ENCODE measurements at regions not wholly inside any gene's neighbourhood (a gene's known extent, or its start where the extent isn't known, plus 50 kb on each side); places are given as distances from the start of the nearest gene placed in this dataset.

DNA sequence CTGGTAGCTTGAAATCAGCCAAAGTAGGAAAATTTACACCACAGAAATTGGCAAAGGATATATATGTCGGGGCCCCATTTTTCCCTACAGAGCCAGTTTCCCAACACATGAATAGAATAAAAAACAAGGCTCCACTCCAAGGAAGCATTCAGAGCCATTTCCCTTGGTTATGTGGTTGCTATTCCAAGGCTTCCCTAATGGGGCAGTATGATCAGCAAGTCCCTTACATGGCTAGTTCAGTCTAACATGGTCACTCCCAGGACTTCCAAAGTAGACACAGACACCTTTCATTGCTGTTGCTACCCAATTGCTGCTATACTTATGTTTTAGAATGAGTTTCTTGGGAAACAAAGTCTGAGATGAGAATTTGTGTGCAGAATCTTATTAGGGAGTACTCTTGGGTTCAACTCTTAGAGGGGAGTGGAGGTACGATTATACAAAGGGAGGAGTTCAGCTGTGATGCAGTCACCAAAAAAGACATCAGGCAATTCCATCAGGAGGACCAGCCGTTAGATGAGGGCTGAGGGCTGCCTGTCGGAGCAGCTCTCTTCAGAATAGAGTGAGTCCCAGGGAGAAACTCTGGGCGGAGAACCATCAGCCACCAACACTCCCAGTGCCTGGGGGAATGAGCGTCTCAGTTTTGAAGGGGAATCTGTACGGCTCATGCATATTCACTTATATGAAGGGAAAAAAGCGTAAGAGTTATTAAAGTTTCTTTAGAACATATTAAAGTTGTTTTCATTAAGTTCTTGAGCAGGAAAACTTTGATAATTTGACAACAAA, 92.9 kb downstream of the C21orf91 start:
- Histone ChIP-seq H3K9ac (no peak overlapping the region), H3K79me2 (ENCODE audit: insufficient read depth, low read depth) (no peaks in the 10 kb centered on the region), H3K27me3 (ENCODE audit: insufficient read depth, low read depth) (no peaks in the 10 kb centered on the region), H2AFZ (ENCODE audit: low read depth) (no peak overlapping the region), H3K4me3 (IDR thresholded peaks at IDR 0.05; ENCODE audit: insufficient read depth, low read depth, low read length) (no peak overlapping the region), H3K36me3 (ENCODE audit: insufficient read depth) (no peaks in the 10 kb centered on the region), H4K20me1 (ENCODE audit: insufficient read depth) (no peaks in the 10 kb centered on the region), H3K4me1 (ENCODE audit: low read depth, poor library complexity, severe bottlenecking) (peaks cover 4% of the 10 kb centered on the region), H3K4me2 (no peak overlapping the region), H3K27ac (no peak overlapping the region)
- TF ChIP-seq, protein P1, sequence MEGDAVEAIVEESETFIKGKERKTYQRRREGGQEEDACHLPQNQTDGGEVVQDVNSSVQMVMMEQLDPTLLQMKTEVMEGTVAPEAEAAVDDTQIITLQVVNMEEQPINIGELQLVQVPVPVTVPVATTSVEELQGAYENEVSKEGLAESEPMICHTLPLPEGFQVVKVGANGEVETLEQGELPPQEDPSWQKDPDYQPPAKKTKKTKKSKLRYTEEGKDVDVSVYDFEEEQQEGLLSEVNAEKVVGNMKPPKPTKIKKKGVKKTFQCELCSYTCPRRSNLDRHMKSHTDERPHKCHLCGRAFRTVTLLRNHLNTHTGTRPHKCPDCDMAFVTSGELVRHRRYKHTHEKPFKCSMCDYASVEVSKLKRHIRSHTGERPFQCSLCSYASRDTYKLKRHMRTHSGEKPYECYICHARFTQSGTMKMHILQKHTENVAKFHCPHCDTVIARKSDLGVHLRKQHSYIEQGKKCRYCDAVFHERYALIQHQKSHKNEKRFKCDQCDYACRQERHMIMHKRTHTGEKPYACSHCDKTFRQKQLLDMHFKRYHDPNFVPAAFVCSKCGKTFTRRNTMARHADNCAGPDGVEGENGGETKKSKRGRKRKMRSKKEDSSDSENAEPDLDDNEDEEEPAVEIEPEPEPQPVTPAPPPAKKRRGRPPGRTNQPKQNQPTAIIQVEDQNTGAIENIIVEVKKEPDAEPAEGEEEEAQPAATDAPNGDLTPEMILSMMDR (conservative IDR thresholded peaks at IDR 0.05; ENCODE audit: low read depth, low read length), result no peak

DNA sequence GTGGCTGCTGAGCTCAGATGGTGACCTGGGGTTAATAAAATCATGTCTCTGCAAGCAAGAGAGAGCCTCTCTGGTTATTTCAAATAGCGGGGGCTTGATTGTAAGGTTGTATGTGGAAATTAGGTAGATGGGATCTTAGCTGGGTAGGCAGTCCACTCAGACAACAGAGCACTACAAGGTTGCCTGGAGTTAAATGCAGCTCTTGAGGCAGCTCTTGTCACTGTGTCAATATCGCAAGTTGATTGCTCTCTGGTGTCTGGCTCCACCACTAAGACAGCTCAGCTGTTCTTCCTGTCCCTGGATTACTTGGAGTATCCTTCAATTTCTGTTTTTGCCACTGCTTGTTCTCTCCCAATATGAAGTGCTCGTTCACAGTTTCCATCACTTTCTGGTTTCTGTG, 93.8 kb downstream of the C21orf91 start:
- H3K4me3 ChIP-seq (IDR thresholded peaks at IDR 0.05; ENCODE audit: insufficient read depth, low read depth, low read length), result no peak overlapping the region
- no peaks in the 10 kb centered on the region for H3K79me2 ChIP-seq (ENCODE audit: insufficient read depth, low read depth)
- no peak overlapping the region for H3K4me2 ChIP-seq
- no peaks in the 10 kb centered on the region for H3K36me3 ChIP-seq (ENCODE audit: insufficient read depth)
- no peaks in the 10 kb centered on the region for H3K4me1 ChIP-seq (ENCODE audit: low read depth, poor library complexity, severe bottlenecking)
- no peak overlapping the region for H2AFZ ChIP-seq (ENCODE audit: low read depth)
- TF ChIP-seq, protein P1 (conservative IDR thresholded peaks at IDR 0.05; ENCODE audit: low read depth, low read length), result no peak
- H4K20me1 ChIP-seq (ENCODE audit: insufficient read depth), result no peaks in the 10 kb centered on the region
- H3K27me3 ChIP-seq (ENCODE audit: insufficient read depth, low read depth), result no peaks in the 10 kb centered on the region
- no peak overlapping the region for H3K27ac ChIP-seq
- H3K9ac ChIP-seq, result no peak overlapping the region

DNA sequence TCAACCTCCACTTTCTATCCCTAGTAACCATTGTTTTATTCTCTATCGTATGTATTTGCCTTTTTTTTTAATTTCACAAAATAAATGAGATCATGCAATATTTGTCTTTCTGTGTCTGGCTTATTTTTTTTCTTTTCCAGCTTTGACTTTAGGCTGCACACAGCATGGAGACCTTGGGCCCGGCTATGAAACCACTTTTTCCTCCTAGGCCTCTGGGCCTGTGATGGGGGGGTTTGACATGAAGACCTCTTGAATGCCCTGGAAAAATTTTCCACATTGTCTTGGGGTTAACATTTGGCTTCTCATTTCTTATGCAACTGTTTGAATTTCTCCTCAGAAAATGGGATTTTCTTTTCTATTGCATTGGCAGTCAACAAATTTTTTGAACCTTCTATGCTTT, 100.2 kb upstream of the BTG3 start:
- H2AFZ ChIP-seq (ENCODE audit: low read depth), result no peak overlapping the region
- H3K4me1 ChIP-seq (ENCODE audit: low read depth, poor library complexity, severe bottlenecking), result peaks cover 12% of the 10 kb centered on the region
- no peaks in the 10 kb centered on the region for H3K79me2 ChIP-seq (ENCODE audit: insufficient read depth, low read depth)
- no peak overlapping the region for H3K4me2 ChIP-seq
- H3K9ac ChIP-seq, result no peak overlapping the region
- no peak overlapping the region for H3K27ac ChIP-seq
- H3K36me3 ChIP-seq (ENCODE audit: insufficient read depth), result no peaks in the 10 kb centered on the region
- H4K20me1 ChIP-seq (ENCODE audit: insufficient read depth), result no peaks in the 10 kb centered on the region
- no peaks in the 10 kb centered on the region for H3K27me3 ChIP-seq (ENCODE audit: insufficient read depth, low read depth)
- TF ChIP-seq, protein P1 (conservative IDR thresholded peaks at IDR 0.05; ENCODE audit: low read depth, low read length), result no peak
- H3K4me3 ChIP-seq (IDR thresholded peaks at IDR 0.05; ENCODE audit: insufficient read depth, low read depth, low read length), result no peak overlapping the region

DNA sequence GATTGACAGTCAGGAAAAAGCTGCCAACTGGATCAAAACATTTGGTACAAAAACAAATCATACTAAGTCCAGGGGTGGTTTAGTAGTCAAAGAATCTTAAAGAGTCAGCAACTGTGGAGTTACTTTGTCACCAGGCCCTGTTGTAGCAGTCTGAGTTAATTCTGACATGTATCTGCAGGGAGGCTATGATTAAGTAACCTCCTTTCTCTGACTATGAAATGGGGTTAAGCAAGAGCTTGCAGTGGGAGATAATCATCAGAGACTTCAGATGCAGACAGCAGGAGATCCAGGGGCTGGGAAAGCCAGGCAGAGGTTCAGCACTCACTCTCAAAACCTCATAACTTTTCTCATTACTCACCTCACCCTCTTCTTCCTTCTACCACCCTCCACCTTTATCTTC, 99.2 kb upstream of the BTG3 start:
- TF ChIP-seq, protein P1 (conservative IDR thresholded peaks at IDR 0.05; ENCODE audit: low read depth, low read length), result no peak
- Histone ChIP-seq H3K9ac (no peak overlapping the region), H3K4me1 (ENCODE audit: low read depth, poor library complexity, severe bottlenecking) (peaks cover 12% of the 10 kb centered on the region)

More for the DNA sequence above, 99.2 kb upstream of the BTG3 start:
- Histone ChIP-seq H3K4me3 (IDR thresholded peaks at IDR 0.05; ENCODE audit: insufficient read depth, low read depth, low read length) (no peak overlapping the region), H3K27me3 (ENCODE audit: insufficient read depth, low read depth) (no peaks in the 10 kb centered on the region), H3K27ac (no peak overlapping the region), H2AFZ (ENCODE audit: low read depth) (no peak overlapping the region), H3K4me2 (no peak overlapping the region), H4K20me1 (ENCODE audit: insufficient read depth) (no peaks in the 10 kb centered on the region), H3K36me3 (ENCODE audit: insufficient read depth) (no peaks in the 10 kb centered on the region), H3K79me2 (ENCODE audit: insufficient read depth, low read depth) (no peaks in the 10 kb centered on the region)
